HepG2 (cell line): ENCODE measurements at regions not wholly inside any gene's neighbourhood (a gene's known extent, or its start where the extent isn't known, plus 50 kb on each side); places are given as distances from the start of the nearest gene placed in this dataset.

Experiments
- DBP ChIP-seq: sonication (generic); formaldehyde crosslinking; IDR thresholded peaks from 2 replicates; pipeline ENCODE4 v1.4.0; 2020; ENCODE audit warnings: missing genetic modification reagents; ENCODE audit errors: not compliant biosample characterization
- EHMT2 ChIP-seq: fragments of 200-600 bp; sonication (generic); IDR thresholded peaks from 2 replicates; pipeline ENCODE4 v1.7.0; 2017; ENCODE audit warnings: antibody characterized with exemption, low read depth, low read length, borderline replicate concordance
- GFI1 ChIP-seq: sonication (generic); formaldehyde crosslinking; IDR thresholded peaks from 2 replicates; pipeline ENCODE4 v1.5.0; 2020; ENCODE audit warnings: missing genetic modification reagents, mild to moderate bottlenecking, borderline replicate concordance
- HMG20B ChIP-seq: conservative IDR thresholded peaks from 2 replicates; pipeline ENCODE4 v1.6.1; 2016; ENCODE audit warnings: missing genetic modification reagents, missing compliant biosample characterization
- HNRNPL ChIP-seq: fragments of 200-400 bp; formaldehyde crosslinking; IDR thresholded peaks from 2 replicates; pipeline ENCODE4 v1.6.1; 2017; ENCODE audit warnings: mild to moderate bottlenecking, low read depth, low read length
- IKZF1 ChIP-seq: fragments of 450-650 bp; IDR thresholded peaks from 2 replicates; pipeline ENCODE4 v1.7.1; 2016
- MAF1 ChIP-seq: sonication (generic); formaldehyde crosslinking; IDR thresholded peaks from 2 replicates; pipeline ENCODE4 v1.5.0; 2020; ENCODE audit warnings: missing genetic modification reagents, borderline replicate concordance
- MAZ ChIP-seq, 2 experiments: sonication (generic) in 1 of 2; formaldehyde crosslinking in 1 of 2; IDR thresholded peaks; 2 replicates each; pipeline versions ENCODE4 v1.5.0 to v1.6.1; 2012 to 2020; ENCODE audit warnings: low read depth in 2 of 2, mild to moderate bottlenecking in 2 of 2, borderline replicate concordance in 1 of 2, improper control_type of control experiment in 1 of 2, low read length in 1 of 2, missing genetic modification reagents in 1 of 2, moderate library complexity in 1 of 2
- MYC ChIP-seq: sonication (generic); formaldehyde crosslinking; IDR thresholded peaks from 2 replicates; pipeline ENCODE4 v1.9.0; 2021; ENCODE audit warnings: missing genetic modification reagents, borderline replicate concordance
- PHF21A ChIP-seq: sonication (generic); formaldehyde crosslinking; IDR thresholded peaks from 2 replicates; pipeline ENCODE4 v1.5.0; 2020; ENCODE audit warnings: mild to moderate bottlenecking, missing genetic modification reagents
- SMARCC2 ChIP-seq: fragments of 450-650 bp; IDR thresholded peaks from 2 replicates; pipeline ENCODE4 v1.6.1; 2017; ENCODE audit warnings: antibody characterized with exemption, mild to moderate bottlenecking
- SP140L ChIP-seq: sonication (generic); formaldehyde crosslinking; IDR thresholded peaks from 2 replicates; pipeline ENCODE4 v1.4.0; 2020; ENCODE audit warnings: missing genetic modification reagents, borderline replicate concordance
- TEAD3 ChIP-seq: optimal IDR thresholded peaks from 2 replicates; pipeline ENCODE3; 2016; ENCODE audit warnings: borderline replicate concordance
- TGIF2 ChIP-seq: IDR thresholded peaks from 2 replicates; pipeline ENCODE4 v1.6.1; 2016; ENCODE audit warnings: control low read depth, missing compliant biosample characterization
- ZNF547 ChIP-seq: sonication (generic); formaldehyde crosslinking; IDR thresholded peaks from 2 replicates; pipeline ENCODE4 v1.5.1; 2020; ENCODE audit warnings: mild to moderate bottlenecking, missing genetic modification reagents
- ZNF558 ChIP-seq: sonication (generic); formaldehyde crosslinking; IDR thresholded peaks from 2 replicates; pipeline ENCODE4 v1.9.0; 2022; ENCODE audit warnings: mild to moderate bottlenecking, missing genetic modification reagents, borderline replicate concordance
- ZNF709 ChIP-seq: sonication (generic); formaldehyde crosslinking; IDR thresholded peaks from 2 replicates; pipeline ENCODE4 v1.5.0; 2020; ENCODE audit warnings: mild to moderate bottlenecking, missing genetic modification reagents
- ZNF768 ChIP-seq: sonication (generic); formaldehyde crosslinking; IDR thresholded peaks from 2 replicates; pipeline ENCODE4 v1.4.0; 2020; ENCODE audit warnings: missing genetic modification reagents
- ZNF776 ChIP-seq: sonication (generic); formaldehyde crosslinking; IDR thresholded peaks from 2 replicates; pipeline ENCODE4 v1.4.0; 2020; ENCODE audit warnings: mild to moderate bottlenecking, missing genetic modification reagents
- ZNF891 ChIP-seq: sonication (generic); formaldehyde crosslinking; IDR thresholded peaks from 2 replicates; pipeline ENCODE4 v1.5.0; 2020; ENCODE audit warnings: mild to moderate bottlenecking, missing genetic modification reagents
- TF ChIP-seq, protein P1 (sequence below): sonication (generic); formaldehyde crosslinking; IDR thresholded peaks from 2 replicates; pipeline ENCODE4 v1.5.0; 2020; ENCODE audit warnings: mild to moderate bottlenecking, missing genetic modification reagents, borderline replicate concordance
- TF ChIP-seq, protein P2 (sequence below): sonication (generic); formaldehyde crosslinking; IDR thresholded peaks from 2 replicates; pipeline ENCODE4 v1.4.0; 2020; ENCODE audit warnings: missing genetic modification reagents
- TF ChIP-seq, protein P3 (sequence below): IDR thresholded peaks from 2 replicates; pipeline ENCODE4 v1.6.1; 2016; ENCODE audit warnings: mild to moderate bottlenecking, missing biosample characterization, missing genetic modification reagents

- TF ChIP-seq ZNF768 (CRISPR knock-in tag) (no peak), EHMT2 (no peak; the same call in 1 of the 2 replicates), HNRNPL (peak; percentile 92; the same call in 1 of the 2 replicates), ZNF776 (no peak; the same call in 1 of the 2 replicates), DBP (CRISPR knock-in tag) (no peak), IKZF1 (no peak), TGIF2 (CRISPR knock-in tag) (peak; percentile 83; the same call in 1 of the 2 replicates), PHF21A (CRISPR knock-in tag) (peak; percentile 97), ZNF709 (CRISPR knock-in tag) (no peak), ZNF547 (CRISPR knock-in tag) (peak; percentile 60), MAZ (IDR thresholded peaks at IDR 0.05; ENCODE audit: borderline replicate concordance, low read depth, low read length) (no peak), MAZ (CRISPR knock-in tag; IDR thresholded peaks at IDR 0.05; ENCODE audit: low read depth) (no peak), MAF1 (CRISPR knock-in tag) (peak; percentile 30; the same call in 1 of the 2 replicates), ZNF891 (CRISPR knock-in tag) (no peak), SMARCC2 (no peak), SP140L (CRISPR knock-in tag) (no peak), TEAD3 (peak; percentile 98), ZNF558 (CRISPR knock-in tag) (no peak; the same call in 1 of the 2 replicates), GFI1 (CRISPR knock-in tag) (peak; percentile 90), MYC (CRISPR knock-in tag) (peak; percentile 79), HMG20B (CRISPR knock-in tag) (peak; percentile 97)
- TF ChIP-seq, protein P1, sequence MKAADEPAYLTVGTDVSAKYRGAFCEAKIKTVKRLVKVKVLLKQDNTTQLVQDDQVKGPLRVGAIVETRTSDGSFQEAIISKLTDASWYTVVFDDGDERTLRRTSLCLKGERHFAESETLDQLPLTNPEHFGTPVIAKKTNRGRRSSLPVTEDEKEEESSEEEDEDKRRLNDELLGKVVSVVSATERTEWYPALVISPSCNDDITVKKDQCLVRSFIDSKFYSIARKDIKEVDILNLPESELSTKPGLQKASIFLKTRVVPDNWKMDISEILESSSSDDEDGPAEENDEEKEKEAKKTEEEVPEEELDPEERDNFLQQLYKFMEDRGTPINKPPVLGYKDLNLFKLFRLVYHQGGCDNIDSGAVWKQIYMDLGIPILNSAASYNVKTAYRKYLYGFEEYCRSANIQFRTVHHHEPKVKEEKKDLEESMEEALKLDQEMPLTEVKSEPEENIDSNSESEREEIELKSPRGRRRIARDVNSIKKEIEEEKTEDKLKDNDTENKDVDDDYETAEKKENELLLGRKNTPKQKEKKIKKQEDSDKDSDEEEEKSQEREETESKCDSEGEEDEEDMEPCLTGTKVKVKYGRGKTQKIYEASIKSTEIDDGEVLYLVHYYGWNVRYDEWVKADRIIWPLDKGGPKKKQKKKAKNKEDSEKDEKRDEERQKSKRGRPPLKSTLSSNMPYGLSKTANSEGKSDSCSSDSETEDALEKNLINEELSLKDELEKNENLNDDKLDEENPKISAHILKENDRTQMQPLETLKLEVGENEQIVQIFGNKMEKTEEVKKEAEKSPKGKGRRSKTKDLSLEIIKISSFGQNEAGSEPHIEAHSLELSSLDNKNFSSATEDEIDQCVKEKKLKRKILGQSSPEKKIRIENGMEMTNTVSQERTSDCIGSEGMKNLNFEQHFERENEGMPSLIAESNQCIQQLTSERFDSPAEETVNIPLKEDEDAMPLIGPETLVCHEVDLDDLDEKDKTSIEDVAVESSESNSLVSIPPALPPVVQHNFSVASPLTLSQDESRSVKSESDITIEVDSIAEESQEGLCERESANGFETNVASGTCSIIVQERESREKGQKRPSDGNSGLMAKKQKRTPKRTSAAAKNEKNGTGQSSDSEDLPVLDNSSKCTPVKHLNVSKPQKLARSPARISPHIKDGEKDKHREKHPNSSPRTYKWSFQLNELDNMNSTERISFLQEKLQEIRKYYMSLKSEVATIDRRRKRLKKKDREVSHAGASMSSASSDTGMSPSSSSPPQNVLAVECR (CRISPR knock-in tag), result peak; percentile 77; the same call in 1 of the 2 replicates
- TF ChIP-seq, protein P2, sequence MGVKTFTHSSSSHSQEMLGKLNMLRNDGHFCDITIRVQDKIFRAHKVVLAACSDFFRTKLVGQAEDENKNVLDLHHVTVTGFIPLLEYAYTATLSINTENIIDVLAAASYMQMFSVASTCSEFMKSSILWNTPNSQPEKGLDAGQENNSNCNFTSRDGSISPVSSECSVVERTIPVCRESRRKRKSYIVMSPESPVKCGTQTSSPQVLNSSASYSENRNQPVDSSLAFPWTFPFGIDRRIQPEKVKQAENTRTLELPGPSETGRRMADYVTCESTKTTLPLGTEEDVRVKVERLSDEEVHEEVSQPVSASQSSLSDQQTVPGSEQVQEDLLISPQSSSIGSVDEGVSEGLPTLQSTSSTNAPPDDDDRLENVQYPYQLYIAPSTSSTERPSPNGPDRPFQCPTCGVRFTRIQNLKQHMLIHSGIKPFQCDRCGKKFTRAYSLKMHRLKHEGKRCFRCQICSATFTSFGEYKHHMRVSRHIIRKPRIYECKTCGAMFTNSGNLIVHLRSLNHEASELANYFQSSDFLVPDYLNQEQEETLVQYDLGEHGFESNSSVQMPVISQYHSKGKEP (CRISPR knock-in tag), result 0 out of 2 replicates have a peak, but pooled peaks have one; percentile 62
- TF ChIP-seq, protein P3, sequence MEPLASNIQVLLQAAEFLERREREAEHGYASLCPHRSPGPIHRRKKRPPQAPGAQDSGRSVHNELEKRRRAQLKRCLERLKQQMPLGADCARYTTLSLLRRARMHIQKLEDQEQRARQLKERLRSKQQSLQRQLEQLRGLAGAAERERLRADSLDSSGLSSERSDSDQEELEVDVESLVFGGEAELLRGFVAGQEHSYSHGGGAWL (CRISPR knock-in tag), result no peak
Observed at GRCh38 chr20:50389808-50390684, 120.1 kb upstream of the PTPN1 start (continued).
